Hippocampal formation (tissue), 2 donors: ENCODE measurements at regions not wholly inside any gene's neighbourhood (a gene's known extent, or its start where the extent isn't known, plus 50 kb on each side); places are given as distances from the start of the nearest gene placed in this dataset.
A peak's percentile ranks its signal among the peaks of the same experiment; 100 is the strongest.
"Not testable (repeated sequence)": the region's sequence is repeated elsewhere in the genome, so short reads cannot be mapped to it uniquely, and the experiment has no call there.

Experiments
- DNase-seq, 2 donors: peaks; one replicate each; lab custom pipeline; 2025; lab: John Stamatoyannopoulos, UW

DNA sequence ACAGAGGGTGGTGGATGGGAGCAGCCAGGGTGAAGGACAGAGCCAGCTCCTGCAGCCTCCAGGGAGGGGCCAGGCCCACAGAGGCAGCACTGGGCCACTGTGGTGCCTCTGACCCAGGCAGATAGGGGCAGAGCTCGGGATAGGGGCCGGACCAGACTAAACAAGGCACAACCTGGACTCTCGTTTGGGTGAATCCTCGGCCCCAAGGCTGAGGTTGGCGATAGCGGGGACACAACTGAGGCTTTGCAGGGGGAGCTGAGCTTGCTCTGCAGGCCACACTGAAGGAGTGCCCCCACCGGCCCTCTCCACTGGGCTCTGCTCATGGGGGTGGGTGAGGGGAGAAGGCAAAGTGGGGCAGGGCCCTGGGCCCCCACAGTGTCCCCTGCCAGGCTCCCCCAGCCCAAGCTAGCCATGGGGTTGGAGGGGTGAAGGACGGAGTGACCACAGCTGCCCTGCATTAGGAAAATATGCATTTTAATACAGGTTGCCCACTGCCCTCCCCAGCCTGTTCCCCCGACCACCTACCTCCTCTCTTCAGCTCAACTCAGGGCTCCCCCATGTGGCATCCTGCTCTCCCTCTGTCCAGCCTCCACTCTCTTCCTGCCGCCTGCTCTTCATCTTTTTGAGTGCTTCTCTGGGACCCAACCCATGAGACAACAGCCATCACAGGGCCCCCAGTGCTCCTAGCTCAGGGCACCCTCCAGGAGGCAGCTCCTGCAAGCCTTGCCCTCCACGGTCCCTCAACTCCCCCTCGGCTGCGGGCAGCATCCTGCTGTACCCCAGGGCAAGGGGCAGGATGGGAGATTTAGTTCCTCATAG lies 152.8 kb downstream of the INHBB start:
- DNase-seq = no peak

DNA sequence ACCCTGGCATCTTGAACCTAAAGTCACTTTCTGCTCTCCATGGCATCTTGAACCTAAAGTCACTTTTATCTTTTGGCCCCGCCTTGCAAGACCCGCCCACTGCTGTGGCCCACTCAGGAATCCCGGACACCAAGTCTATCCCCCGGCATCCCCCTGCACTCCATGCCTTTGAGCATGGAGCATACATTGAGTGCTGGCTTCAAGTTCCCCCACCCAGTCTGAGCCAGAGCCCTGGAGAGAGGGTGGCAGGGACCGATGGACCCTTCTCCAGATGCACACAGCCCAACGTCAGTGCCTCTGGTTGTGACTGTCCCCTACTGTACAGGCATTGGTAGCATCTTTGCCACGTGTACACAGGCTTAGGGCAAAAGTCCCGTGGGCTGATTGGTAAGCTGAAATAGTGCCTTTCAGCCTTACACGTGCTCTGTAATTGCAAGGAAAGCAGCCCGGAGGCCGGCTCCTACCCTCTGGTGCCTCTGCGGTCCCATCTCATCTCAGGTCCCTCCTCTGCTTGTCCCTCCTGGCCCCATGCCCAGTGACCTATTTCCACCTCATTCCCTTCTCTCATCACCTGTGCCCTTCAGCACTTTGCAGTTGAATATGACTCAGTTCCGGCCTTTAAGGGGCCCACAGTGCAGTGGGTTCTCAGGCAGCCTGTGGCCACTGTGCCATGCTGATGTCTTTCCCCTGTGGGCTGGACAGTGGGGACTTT lies 154.0 kb downstream of the INHBB start:
- DNase-seq = no peak

DNA sequence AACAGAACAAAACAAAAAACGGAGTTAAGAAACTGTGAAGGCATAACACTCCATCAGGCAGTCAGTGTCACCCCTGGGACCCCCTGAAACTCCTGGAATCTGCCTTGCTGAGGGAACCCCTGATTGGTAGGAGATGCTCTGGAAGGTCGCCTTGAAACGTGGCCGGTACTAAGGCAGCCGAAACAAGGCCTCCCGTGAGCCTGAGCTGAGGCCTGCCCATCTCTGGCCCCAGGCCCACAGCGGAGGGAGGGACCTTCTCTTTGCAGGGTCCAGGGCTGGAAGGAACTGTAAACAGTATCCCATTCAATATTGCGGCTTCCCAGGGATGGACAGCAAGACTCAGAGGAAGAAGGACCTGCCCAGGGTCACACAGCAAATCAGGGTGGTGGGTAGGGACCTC lies 155.7 kb downstream of the INHBB start:
- no peak for DNase-seq

DNA sequence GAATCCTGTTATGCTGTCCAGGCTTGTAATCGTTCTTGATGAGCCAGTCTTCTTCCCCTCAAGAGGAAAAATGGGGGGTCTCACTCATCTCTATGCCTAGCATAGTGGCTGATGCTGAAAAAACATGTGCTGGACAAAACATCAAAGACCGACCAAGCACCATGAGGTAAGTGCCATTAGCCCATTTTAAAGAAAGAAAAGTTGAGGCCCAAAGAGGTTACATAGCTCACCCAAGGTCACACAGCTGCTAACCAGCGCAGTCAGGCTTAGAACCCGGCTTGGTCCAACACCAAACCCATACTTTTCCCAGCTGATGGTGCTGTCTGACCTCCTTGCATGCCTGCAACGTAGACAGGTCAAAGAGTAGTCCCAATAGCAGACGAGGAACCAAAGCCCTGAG lies 156.4 kb downstream of the INHBB start:
- DNase-seq = no peak

DNA sequence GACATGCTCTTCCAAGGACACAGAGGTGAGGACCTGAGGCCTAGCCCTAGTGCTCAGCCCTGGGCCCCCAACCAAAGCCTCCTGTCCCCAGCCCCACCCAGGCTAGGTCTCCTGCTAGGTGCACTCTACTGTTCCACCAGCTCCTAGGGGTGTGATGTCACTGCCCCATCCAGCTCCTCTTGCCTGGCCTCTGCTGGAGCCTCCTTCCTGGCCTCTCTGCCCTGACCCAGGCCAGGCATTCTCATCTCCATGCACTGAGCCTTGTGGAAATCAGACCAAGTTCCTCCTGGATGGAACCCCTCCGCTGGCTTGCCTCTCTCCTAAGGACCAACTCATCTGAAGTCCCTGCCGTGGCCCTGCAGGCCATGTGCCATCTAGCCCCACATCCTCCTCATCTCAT lies 156.8 kb downstream of the INHBB start:
- no peak for DNase-seq

DNA sequence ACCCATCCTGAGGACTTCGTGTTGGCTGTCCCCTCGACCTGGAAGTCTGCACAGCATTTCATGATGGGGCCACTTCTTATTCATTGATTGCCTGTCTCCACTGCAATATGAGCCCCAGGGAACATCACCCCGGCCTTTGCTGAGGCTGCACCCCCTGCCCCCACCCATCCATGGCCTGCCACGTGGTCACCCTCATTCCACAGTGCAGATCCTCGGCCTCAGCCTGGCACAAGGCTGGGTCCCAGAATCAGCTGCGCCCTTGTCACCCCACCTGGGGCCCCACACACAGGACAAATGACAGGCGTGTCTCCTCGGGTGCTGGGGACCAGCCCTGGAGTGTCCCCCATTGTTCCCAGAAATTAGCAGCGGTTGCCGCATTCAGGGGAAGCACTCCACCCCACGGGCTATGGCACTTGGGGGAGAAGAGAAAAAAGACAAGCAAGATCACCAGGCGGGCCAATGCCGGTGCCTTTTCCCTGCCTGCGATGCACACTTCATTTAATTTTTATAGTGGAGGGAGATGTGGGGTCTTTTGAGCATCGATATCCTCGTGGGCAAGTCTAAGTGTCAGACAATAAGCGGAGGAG lies 157.4 kb downstream of the INHBB start:
- no peak for DNase-seq

DNA sequence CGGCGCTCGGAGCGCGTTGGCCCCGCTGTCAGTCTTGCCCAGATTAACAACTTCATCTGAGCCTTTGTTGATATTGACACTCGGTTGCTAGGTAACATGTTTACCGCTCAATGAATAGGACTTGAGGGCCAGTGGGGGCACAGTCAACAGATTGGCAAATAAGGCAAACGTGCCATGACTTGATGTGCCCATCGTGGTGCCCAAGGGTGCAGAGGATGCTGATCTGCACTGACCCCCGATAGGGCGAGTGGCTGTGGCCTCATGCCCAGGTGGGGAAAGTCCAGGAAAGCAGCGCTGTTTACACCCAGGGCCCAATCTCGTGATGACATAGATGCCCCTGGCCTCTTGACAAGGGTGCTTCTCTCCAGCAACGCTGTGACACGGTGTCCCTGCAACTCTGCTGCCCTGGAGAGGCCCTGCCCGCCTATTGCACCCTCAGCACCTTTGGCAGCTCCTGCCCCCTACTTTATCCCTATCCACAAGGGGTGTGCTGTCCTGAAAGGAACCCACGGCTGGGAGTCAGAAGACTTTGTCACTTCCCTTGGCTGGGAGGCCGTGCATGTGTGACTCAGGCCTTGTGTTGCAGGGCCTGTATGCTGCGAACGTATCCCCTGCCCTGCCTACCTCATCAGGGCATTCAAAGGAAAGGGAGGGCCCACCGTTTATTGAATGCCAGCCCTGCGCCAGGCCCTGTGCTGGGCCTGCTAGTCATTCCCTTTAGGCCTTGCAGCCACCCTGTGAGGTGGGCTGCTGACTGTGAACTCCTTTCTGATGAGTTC lies 158.0 kb downstream of the INHBB start:
- DNase-seq = no peak

DNA sequence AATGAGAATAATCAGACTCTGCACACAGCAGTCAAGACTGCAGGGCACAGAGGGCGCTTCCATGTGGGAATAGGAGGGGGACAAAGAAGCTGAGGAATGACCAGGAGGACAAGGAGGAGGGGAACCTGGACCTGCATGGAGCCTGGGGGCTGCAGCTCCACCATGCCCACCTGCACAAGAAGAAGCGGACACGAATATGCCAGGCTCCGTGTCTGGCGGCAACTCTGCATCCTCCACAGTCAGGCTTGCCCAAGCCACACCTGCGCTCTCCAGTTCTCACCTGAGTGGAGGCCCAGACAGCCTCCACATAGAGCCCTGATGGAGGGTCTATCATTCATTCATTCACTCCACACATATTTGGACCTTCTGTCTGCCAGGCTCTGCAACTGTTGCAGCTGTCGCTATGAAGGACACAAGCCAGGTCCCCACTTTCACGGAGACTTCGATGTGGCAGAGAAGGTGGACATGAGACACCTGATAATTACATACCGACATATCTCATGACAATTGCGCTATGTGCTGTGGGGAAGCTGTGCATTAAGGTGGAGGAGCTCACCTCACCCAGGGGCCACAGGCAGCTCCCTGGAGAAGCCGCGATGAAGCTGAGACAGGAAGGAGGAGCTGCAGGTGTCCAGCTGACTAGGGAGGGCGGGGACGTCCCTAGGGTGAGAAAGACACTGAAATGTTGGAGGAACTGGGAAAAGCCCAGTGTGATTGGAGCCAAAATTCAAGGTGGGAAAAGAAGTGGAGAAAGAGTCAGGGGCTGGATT lies 159.2 kb downstream of the INHBB start:
- DNase-seq = no peak

DNA sequence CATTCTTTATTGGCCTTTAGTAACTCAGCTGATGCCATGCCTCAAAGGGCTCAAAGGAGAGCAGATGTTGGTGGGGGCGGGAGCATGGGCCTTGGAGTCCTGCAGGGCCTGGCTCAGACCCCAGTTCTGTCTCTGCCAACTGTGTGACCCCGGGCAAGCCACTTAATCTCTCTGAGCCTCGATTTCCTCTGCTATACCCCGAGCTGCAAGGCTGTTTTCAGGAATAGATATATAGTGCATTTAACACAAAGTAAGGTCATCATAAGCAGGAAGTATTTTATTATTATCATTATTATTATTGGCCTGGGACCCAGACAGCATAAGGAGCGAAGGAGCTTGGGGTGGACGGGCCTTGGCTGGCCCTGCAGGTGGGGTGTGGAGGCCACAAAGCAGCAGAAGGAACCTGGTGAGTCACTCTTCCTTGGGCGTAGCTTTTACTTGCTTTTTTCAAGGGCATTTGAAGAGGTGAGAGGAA lies 162.7 kb downstream of the INHBB start:
- no peak for DNase-seq

DNA sequence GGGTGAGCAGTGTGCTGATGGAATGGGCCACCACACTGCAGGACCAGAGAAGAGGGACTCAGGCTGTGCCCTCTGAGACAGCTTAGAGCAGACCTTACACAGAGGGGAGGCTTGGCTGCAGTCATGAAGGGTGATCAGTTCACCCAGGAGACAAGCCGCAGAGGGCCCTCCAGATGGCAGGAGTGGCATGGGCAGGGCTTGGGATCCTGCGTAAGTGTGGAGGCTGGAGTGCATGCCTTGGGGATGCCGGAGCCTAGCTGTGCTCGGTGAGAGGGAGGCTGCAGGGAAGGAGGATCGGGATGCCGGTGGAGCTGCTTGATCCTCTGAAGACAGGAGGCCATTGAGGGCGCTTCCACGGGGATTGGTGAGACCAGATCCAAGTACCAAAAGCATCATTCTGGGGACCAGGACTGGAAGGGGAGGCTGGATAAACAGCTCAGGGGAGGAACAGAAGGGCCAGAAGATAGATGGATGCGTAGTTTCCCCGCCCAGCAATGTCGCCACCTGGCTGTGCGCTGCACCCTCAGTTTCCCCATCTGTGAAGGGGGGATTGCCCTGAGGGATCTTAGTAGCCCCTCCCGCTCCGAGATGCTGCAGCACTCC lies 163.4 kb downstream of the INHBB start:
- no peak for DNase-seq

DNA sequence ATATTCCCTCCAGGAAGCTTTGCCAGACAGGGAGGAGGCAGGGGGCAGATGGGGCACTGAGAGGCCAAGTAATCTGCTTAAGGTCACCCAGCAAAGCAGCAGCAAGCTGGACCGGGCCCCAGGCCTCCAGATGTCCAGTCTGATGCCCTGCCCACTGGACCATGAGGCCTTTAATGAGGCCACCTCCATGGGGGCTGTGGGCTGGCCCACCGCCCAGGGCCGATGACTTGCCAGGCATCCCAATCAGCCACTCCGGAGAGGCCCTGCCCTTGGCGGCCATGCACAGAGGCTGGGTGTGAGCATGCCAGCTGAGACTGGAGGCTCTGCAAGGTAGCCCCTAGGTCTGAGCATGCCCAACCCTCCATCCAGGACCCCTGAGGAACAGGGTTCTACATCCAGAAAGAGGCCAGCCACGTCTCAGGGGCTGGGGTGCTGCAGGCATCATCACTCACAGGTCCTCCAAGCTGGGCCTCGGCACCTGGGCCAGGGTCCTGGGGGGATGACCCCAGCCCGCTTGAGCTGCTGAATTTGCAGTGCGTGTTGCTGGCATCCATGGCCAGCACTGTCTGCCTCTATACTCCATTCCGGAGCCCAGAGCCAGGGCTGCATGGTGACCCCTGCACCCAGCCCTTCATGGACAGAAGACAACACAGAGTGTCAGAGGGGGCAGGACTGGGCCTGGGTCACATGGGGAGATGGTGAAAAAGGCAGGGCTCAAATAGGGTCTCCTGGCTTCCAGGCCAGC lies 164.2 kb downstream of the INHBB start:
- DNase-seq = peak in 1 of 2 donors; percentile 8

DNA sequence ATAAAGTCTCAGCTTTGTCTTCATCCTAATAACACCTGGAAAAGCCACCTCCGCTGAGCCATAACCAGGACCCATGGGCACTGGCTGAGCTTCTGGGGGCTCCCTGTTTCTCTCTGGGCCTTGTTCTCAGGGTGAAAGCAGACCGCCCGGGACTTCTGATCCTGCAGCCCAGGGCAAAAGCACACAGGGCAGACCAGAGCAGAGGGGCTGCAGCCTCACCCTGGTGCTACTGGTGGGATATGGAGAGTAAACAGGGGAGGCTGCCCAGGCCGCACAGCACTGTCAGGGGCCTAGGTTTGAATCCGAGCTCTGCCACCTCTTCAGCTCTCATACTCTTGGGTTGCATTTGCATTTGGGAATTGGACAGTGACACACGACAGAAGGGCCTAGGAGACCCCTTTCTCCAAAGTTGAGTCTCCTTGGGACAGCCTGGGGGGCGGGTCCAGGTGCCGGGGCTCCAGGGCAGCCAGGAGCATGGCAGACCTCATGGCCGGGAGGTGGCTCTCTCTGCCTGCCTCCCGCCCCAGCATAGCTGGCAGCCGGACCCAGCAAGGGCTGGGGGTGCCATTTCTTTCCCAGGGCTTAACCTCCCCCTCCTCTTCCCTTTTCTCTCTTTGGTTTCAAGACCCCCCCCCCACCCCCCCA lies 164.9 kb downstream of the INHBB start:
- DNase-seq = no peak

DNA sequence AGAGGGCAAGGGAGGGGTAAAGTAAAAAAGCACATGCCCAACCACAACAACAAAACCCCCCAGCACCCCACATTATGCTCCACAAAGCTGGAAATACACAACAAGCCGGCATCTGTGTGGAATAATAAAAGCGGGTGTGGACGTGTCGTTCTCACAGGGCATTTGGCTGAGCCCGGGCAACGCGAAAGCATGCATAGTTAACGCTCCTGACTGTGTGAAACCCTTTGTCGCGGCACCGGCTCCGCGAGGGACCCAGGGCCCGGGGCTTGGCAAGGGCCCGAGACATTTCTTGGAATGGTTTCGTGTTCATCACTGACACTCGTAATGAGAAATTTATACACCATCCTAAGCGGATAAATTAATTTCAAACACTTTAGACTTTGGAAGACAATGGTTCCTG lies 165.6 kb downstream of the INHBB start:
- DNase-seq = peak in 1 of 2 donors; percentile 9

DNA sequence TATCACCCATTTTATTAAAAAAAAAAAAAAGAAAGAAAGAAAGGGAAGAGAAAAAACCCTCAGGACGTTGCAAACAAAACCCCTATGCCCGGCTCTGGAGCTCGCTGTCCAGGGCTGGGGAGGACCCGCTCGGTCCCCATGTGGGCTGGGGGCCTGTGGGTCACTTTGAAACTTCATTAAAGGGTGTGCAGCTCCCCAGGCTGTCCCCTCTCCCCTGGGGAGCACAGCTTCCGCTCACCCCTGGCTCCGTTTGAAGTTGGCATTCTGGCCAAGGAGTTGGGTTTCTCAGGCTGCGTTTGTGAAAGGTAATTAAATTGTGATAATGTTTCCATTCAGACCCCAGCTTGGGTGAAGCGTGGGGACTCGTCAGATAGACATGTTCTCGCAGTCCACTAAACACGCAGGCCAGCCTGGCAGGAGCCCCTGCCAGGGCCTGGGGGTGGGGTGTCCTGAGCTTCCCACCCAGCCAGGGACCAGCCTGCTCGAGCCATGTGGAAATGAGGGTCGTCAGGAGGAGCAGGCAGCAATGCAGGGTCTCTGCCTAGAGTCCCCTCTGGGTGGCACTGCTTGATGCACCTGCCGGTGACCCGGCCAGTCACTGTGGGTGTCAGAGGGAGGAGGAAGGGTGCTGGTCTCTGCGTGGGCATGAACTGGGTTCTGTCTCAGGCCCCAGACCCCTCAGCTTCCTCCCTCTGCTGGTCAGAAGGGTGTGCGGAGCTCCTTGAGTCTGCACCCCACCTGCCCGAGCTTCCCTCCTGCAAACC lies 166.2 kb downstream of the INHBB start:
- DNase-seq = no peak

DNA sequence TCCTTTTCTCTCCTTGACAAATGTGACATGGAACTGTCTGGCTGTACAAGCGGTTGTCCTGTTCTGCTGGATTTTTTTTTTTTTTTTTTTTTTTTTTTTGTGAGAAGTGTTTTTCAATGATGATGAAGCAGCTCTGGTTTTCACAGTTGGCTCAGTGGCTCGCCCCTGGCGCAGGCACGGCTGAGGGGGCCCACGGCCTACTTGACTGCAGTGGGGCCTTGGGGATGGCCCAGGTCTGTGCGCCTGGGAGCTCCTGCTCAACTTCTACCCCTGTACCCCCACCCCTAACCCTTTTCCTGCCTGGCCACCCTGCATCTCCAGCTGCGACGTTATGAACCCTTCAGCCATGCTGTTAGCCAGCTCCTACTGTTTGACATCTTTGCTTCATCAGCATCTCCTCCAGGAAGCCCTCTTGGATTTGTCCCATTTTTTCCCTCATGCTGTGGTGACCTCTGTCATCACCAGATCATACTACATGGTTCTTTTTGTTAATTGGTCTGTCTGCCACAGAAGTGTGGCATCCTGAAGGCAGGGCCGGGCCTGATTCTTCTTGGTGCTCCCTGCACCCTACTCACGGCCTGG lies 167.9 kb downstream of the INHBB start:
- no peak for DNase-seq

DNA sequence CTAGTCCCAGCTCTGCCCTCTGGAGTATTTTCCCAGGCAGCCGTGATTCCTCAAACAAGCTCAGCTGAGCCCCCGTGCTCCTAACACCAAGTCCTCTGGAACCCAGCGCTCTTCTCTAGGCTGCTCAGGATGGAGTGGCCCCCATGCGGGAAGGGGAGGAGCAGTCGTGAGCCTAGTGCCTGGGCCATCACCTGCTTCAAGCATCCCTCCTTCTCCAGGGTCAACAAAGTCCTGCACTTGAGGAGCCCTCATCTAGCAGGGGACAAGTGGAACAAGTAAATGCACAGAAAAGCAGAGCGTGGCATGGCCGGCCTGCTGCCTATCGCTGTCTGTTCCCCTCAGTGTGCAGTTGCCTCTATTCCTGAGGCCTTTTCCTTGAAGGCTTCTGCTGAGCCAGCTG lies 168.6 kb downstream of the INHBB start:
- DNase-seq = no peak

DNA sequence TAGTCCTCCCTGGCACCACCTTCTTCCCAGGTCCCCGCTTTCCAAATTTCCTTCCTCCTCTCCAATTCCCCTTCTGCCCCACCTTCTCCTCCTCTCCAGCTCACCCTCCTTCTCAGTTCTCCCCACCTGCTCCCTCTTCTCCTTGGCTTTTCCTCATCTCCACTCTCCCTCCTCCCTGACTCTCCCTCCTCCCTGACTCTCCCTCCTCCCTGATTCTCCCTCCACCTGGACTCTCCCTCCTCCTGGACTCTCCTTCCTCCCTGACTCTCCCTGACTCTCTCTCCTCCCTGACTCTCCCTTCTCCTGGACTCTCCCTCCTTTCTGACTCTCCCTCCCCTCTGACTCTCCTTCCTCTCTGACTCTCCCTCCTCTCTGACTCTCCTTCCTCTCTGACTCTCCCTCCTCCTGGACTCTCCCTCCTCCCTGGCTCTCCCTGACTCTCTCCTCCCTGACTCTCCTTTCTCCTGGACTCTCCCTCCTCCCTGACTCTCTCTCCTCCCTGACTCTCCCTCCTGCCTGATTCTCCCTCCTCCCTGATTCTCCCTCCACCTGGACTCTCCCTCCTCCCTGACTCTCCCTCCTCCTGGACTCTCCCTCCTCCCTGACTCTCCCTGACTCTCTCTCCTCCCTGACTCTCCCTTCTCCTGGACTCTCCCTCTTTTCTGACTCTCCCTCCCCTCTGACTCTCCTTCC lies 169.3 kb downstream of the INHBB start:
- DNase-seq = not testable (repeated sequence)
